GM23338 (cell line): ENCODE measurements at regions not wholly inside any gene's neighbourhood (a gene's known extent, or its start where the extent isn't known, plus 50 kb on each side); places are given as distances from the start of the nearest gene placed in this dataset.

Experiments used
- ATAC-seq: fragments of 200-7000 bp; cut with Tn5 transposase; 3 replicates; pipeline ENCODE4 v1.9.1; 2020
- DNase-seq: peaks from one replicate; pipeline ENCODE4 v3.0.0-alpha.2; 2015; ENCODE audit warnings: low spot score
- H2AFZ ChIP-seq: fragments of 200-600 bp; sonication (generic); 2 replicates; pipeline ENCODE4 v1.8.0; 2016; ENCODE audit warnings: antibody characterized with exemption, mild to moderate bottlenecking, moderate library complexity
- H3F3A ChIP-seq: fragments of 200-600 bp; sonication (generic); replicated peaks from 2 replicates; pipeline ENCODE4 v1.8.0; 2017; ENCODE audit warnings: antibody characterized with exemption, mixed run types, low read depth
- H3K27ac ChIP-seq: fragments of 200-600 bp; sonication (generic); 2 replicates; pipeline ENCODE4 v1.6.1; 2016; ENCODE audit warnings: low read depth
- H3K27me3 ChIP-seq: fragments of 200-600 bp; sonication (generic); 2 replicates; pipeline ENCODE4 v1.8.0; 2016; ENCODE audit warnings: mild to moderate bottlenecking, mixed run types, moderate library complexity; ENCODE audit not compliant: insufficient read depth
- H3K36me3 ChIP-seq: fragments of 200-600 bp; sonication (generic); 2 replicates; pipeline ENCODE4 v1.8.0; 2016; ENCODE audit warnings: mild to moderate bottlenecking; ENCODE audit not compliant: insufficient read depth
- H3K4me1 ChIP-seq: fragments of 200-600 bp; sonication (generic); 2 replicates; pipeline ENCODE4 v1.8.0; 2016; ENCODE audit warnings: mild to moderate bottlenecking, moderate library complexity; ENCODE audit not compliant: insufficient read depth
- H3K4me2 ChIP-seq: fragments of 200-600 bp; sonication (generic); 2 replicates; pipeline ENCODE4 v1.7.1; 2017; ENCODE audit warnings: mixed run types
- H3K4me3 ChIP-seq: fragments of 200-600 bp; sonication (generic); 2 replicates; pipeline ENCODE4 v1.6.1; 2016; ENCODE audit warnings: mixed run types
- H3K79me2 ChIP-seq: fragments of 200-600 bp; sonication (generic); replicated peaks from 2 replicates; pipeline ENCODE4 v1.8.0; 2017; ENCODE audit warnings: mild to moderate bottlenecking; ENCODE audit not compliant: insufficient read depth
- H3K9me2 ChIP-seq: fragments of 200-600 bp; sonication (generic); 2 replicates; pipeline ENCODE4 v1.8.0; 2017; ENCODE audit not compliant: insufficient read depth
- H4K20me1 ChIP-seq: fragments of 200-600 bp; sonication (generic); replicated peaks from 2 replicates; pipeline ENCODE4 v1.8.0; 2017; ENCODE audit warnings: mild to moderate bottlenecking; ENCODE audit not compliant: insufficient read depth
- H3K27ac Mint-ChIP-seq: 2 replicates; pipeline ENCODE4 v1.8.0; 2020; ENCODE audit warnings: inconsistent platforms, mild to moderate bottlenecking, moderate library complexity, mixed read lengths
- H3K27me3 Mint-ChIP-seq: 3 replicates; pipeline ENCODE4 v1.8.0; 2022; ENCODE audit warnings: low read depth, mild to moderate bottlenecking, moderate library complexity, mixed read lengths, inconsistent platforms; ENCODE audit not compliant: insufficient read depth, poor library complexity
- H3K36me3 Mint-ChIP-seq: 3 replicates; pipeline ENCODE4 v1.8.0; 2021; ENCODE audit warnings: low read depth, mild to moderate bottlenecking, inconsistent platforms, moderate library complexity, mixed read lengths
- H3K4me1 Mint-ChIP-seq: 3 replicates; pipeline ENCODE4 v1.8.0; 2020; ENCODE audit warnings: mild to moderate bottlenecking, inconsistent platforms, mixed read lengths
- H3K4me3 Mint-ChIP-seq: 3 replicates; pipeline ENCODE4 v1.8.0; 2021; ENCODE audit warnings: moderate library complexity, mild to moderate bottlenecking, inconsistent platforms, mixed read lengths
- H3K9me3 Mint-ChIP-seq: 3 replicates; pipeline ENCODE4 v1.8.0; 2020; ENCODE audit warnings: moderate library complexity, mild to moderate bottlenecking, inconsistent platforms, mixed read lengths
- CREB1 ChIP-seq: fragments of 250-450 bp; sonication (Bioruptor Pico); IDR thresholded peaks from 2 replicates; pipeline ENCODE4 v1.5.0; 2020; ENCODE audit warnings: low read depth, mild to moderate bottlenecking, moderate library complexity
- CTCF ChIP-seq, 2 experiments: fragments of 200-600 bp in 1 of 2; sonication (generic) in 1 of 2; conservative IDR thresholded peaks; 2 replicates each; pipeline versions ENCODE4 v1.5.1 to v1.6.1; 2016 to 2017; ENCODE audit warnings: antibody characterized with exemption in 2 of 2, low read depth in 2 of 2, mild to moderate bottlenecking in 2 of 2, moderate library complexity in 1 of 2
- EZH2 ChIP-seq: fragments of 200-600 bp; sonication (generic); IDR thresholded peaks from one replicate; pipeline ENCODE4 v1.8.0; 2017; ENCODE audit warnings: antibody characterized with exemption, mild to moderate bottlenecking, low read depth; ENCODE audit not compliant: unreplicated experiment
- EZH2phosphoT487 ChIP-seq: fragments of 200-600 bp; sonication (generic); IDR thresholded peaks from one replicate; pipeline ENCODE4 v1.8.1; 2018; ENCODE audit warnings: antibody characterized with exemption; ENCODE audit not compliant: unreplicated experiment
- JUNB ChIP-seq: IDR thresholded peaks from one replicate; pipeline ENCODE4 v1.6.1; 2016; ENCODE audit warnings: antibody characterized with exemption; ENCODE audit not compliant: unreplicated experiment
- NANOG ChIP-seq: IDR thresholded peaks from 2 replicates; pipeline ENCODE4 v1.6.1; 2016; ENCODE audit warnings: antibody characterized with exemption, borderline replicate concordance
- POLR2AphosphoS5 ChIP-seq: IDR thresholded peaks from 2 replicates; pipeline ENCODE4 v1.6.1; 2016; ENCODE audit warnings: antibody characterized with exemption, low read depth
- STAT1 ChIP-seq: IDR thresholded peaks from one replicate; pipeline ENCODE4 v1.6.1; 2016; ENCODE audit warnings: antibody characterized with exemption; ENCODE audit not compliant: unreplicated experiment
- ZNF114 ChIP-seq: fragments of 250-450 bp; sonication (Bioruptor Pico); IDR thresholded peaks from 2 replicates; pipeline ENCODE4 v1.5.0; 2020; ENCODE audit warnings: mild to moderate bottlenecking, moderate library complexity
- ZNF331 ChIP-seq: fragments of 250-450 bp; sonication (Bioruptor Pico); IDR thresholded peaks from 2 replicates; pipeline ENCODE4 v1.5.0; 2020; ENCODE audit warnings: low read depth, mild to moderate bottlenecking, moderate library complexity
- TF ChIP-seq, protein P1 (sequence below): IDR thresholded peaks from 2 replicates; pipeline ENCODE4 v1.6.1; 2016; ENCODE audit warnings: antibody characterized with exemption
- TF ChIP-seq, protein P2 (sequence below): IDR thresholded peaks from one replicate; pipeline ENCODE4 v1.6.1; 2018; ENCODE audit warnings: antibody characterized with exemption; ENCODE audit not compliant: unreplicated experiment

DNA sequence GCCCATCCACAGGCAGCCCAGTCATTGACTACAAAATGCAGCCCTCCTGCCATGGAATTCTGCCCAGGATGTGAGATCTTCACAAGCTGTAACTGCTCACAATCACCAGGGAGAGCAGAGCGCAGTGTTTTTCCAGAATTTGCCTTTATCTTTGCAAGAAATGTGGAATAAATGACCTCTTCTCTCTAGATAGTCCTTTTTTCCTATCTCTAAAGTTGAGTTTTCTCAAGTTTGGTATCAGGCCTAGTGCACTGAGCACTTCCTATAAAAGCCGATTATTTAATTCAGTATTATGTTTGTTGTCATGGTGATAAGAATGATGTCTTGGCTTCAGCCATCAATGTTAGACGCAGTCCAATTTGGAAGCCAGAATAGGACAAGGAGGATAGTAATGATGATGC, 246.9 kb upstream of the IRF2BP2 start:
- Histone ChIP-seq H4K20me1 (no peaks in the 10 kb centered on the region), H3K4me3 (no peak overlapping the region), H3F3A (no peaks in the 10 kb centered on the region), H3K79me2 (no peaks in the 10 kb centered on the region), H3K4me1 (peaks cover 11% of the 10 kb centered on the region), H3K36me3 (no peaks in the 10 kb centered on the region), H3K27me3 (no peaks in the 10 kb centered on the region), H3K9me2 (peaks cover 20% of the 10 kb centered on the region), H2AFZ (no peak overlapping the region), H3K27ac (no peak overlapping the region), H3K4me2 (no peak overlapping the region)
- no peak overlapping the region for H3K4me3 Mint-ChIP-seq
- H3K4me1 Mint-ChIP-seq = peaks cover 16% of the 10 kb centered on the region
- TF ChIP-seq, protein P1, sequence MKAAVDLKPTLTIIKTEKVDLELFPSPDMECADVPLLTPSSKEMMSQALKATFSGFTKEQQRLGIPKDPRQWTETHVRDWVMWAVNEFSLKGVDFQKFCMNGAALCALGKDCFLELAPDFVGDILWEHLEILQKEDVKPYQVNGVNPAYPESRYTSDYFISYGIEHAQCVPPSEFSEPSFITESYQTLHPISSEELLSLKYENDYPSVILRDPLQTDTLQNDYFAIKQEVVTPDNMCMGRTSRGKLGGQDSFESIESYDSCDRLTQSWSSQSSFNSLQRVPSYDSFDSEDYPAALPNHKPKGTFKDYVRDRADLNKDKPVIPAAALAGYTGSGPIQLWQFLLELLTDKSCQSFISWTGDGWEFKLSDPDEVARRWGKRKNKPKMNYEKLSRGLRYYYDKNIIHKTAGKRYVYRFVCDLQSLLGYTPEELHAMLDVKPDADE = no peak
- TF ChIP-seq, protein P2, sequence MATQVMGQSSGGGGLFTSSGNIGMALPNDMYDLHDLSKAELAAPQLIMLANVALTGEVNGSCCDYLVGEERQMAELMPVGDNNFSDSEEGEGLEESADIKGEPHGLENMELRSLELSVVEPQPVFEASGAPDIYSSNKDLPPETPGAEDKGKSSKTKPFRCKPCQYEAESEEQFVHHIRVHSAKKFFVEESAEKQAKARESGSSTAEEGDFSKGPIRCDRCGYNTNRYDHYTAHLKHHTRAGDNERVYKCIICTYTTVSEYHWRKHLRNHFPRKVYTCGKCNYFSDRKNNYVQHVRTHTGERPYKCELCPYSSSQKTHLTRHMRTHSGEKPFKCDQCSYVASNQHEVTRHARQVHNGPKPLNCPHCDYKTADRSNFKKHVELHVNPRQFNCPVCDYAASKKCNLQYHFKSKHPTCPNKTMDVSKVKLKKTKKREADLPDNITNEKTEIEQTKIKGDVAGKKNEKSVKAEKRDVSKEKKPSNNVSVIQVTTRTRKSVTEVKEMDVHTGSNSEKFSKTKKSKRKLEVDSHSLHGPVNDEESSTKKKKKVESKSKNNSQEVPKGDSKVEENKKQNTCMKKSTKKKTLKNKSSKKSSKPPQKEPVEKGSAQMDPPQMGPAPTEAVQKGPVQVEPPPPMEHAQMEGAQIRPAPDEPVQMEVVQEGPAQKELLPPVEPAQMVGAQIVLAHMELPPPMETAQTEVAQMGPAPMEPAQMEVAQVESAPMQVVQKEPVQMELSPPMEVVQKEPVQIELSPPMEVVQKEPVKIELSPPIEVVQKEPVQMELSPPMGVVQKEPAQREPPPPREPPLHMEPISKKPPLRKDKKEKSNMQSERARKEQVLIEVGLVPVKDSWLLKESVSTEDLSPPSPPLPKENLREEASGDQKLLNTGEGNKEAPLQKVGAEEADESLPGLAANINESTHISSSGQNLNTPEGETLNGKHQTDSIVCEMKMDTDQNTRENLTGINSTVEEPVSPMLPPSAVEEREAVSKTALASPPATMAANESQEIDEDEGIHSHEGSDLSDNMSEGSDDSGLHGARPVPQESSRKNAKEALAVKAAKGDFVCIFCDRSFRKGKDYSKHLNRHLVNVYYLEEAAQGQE = no peak
- TF ChIP-seq EZH2phosphoT487 (no peak), CTCF (conservative IDR thresholded peaks at IDR 0.05; ENCODE audit: low read depth in 2 of 2) (no peak), NANOG (no peak), ZNF114 (no peak), EZH2 (no peak), JUNB (no peak), CREB1 (CRISPR knock-in tag) (no peak), STAT1 (no peak)
- no peak overlapping the region for H3K27ac Mint-ChIP-seq
- H3K9me3 Mint-ChIP-seq = no peaks in the 10 kb centered on the region
- peaks cover 2% of the 10 kb centered on the region for H3K27me3 Mint-ChIP-seq
- DNase-seq (no peak), ATAC-seq (no peak)
- H3K36me3 Mint-ChIP-seq = no peaks in the 10 kb centered on the region

DNA sequence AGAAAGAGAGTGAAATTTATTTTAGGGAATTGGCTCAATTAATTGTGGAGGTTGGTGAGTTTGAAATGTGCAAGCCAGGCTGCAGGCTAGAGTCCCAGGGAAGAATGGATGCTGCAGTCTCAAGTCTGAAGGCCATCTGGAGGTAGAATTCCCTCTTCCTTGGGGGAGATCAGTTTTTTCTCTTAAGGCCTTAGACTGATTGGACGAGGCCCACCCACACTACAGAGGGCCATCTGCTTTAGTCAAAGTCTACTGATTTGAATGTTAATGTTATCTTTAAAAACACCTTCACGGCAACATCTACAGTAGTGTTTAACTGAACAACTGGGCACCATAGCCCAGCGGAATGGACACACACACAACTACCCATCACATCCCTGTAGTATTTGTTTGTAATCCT, 245.9 kb upstream of the IRF2BP2 start:
- no peak for DNase-seq
- H3K9me3 Mint-ChIP-seq = no peaks in the 10 kb centered on the region
- H3F3A ChIP-seq = no peaks in the 10 kb centered on the region
- no peak overlapping the region for H3K4me3 Mint-ChIP-seq
- H4K20me1 ChIP-seq = no peaks in the 10 kb centered on the region
- no peak overlapping the region for H3K27ac Mint-ChIP-seq
- ATAC-seq = no peak
- H3K27ac ChIP-seq = no peak overlapping the region
- H3K4me1 Mint-ChIP-seq = peaks cover 19% of the 10 kb centered on the region
- H3K79me2 ChIP-seq = no peaks in the 10 kb centered on the region
- H2AFZ ChIP-seq = no peak overlapping the region
- H3K27me3 Mint-ChIP-seq = peaks cover 2% of the 10 kb centered on the region
- peaks cover 20% of the 10 kb centered on the region for H3K9me2 ChIP-seq
- TF ChIP-seq ZNF331 (CRISPR knock-in tag) = no peak
- TF ChIP-seq POLR2AphosphoS5 = no peak
- no peaks in the 10 kb centered on the region for H3K36me3 ChIP-seq
- peaks cover 11% of the 10 kb centered on the region for H3K4me1 ChIP-seq
- no peak overlapping the region for H3K4me3 ChIP-seq
- H3K4me2 ChIP-seq = no peak overlapping the region
- H3K27me3 ChIP-seq = no peaks in the 10 kb centered on the region
- no peaks in the 10 kb centered on the region for H3K36me3 Mint-ChIP-seq
